HG02852 (cell line): ENCODE measurements at regions not wholly inside any gene's neighbourhood (a gene's known extent, or its start where the extent isn't known, plus 50 kb on each side); places are given as distances from the start of the nearest gene placed in this dataset.
"Not testable (repeated sequence)": the region's sequence is repeated elsewhere in the genome, so short reads cannot be mapped to it uniquely, and the experiment has no call there.

Experiments used
- ATAC-seq: cut with Tn5 transposase; IDR thresholded peaks from one replicate; pipeline ENCODE4 v1.9.1; 2021; ENCODE audit warnings: mild to moderate bottlenecking, moderate library complexity; ENCODE audit not compliant: unreplicated experiment

- no peak for ATAC-seq
Measured at GRCh38 chr5:106640511-106640910, 1030.2 kb downstream of the EFNA5 start.

- ATAC-seq: no peak
Measured at GRCh38 chr5:106639488-106639887, 1031.2 kb downstream of the EFNA5 start.

GRCh38 chr5:106637275-106637674, 1033.5 kb downstream of the EFNA5 start:
- no peak for ATAC-seq

GRCh38 chr5:106634375-106634774, 1036.4 kb downstream of the EFNA5 start:
- no peak for ATAC-seq

GRCh38 chr5:106633825-106634224, 1036.9 kb downstream of the EFNA5 start:
- no peak for ATAC-seq

- not testable (repeated sequence) for ATAC-seq
Measured at GRCh38 chr5:106628456-106628855, 1042.3 kb downstream of the EFNA5 start.

- no peak for ATAC-seq
Measured at GRCh38 chr5:106610041-106610440, 1060.7 kb downstream of the EFNA5 start.

GRCh38 chr5:106601620-106602019, 1069.1 kb downstream of the EFNA5 start:
- peak; percentile 82 for ATAC-seq

- ATAC-seq: no peak
Measured at GRCh38 chr5:106600803-106601202, 1069.9 kb downstream of the EFNA5 start.

- ATAC-seq: no peak
Measured at GRCh38 chr5:106595864-106596263, 1074.9 kb downstream of the EFNA5 start.

- no peak for ATAC-seq
Measured at GRCh38 chr5:106584268-106584667, 1086.5 kb downstream of the EFNA5 start.

- no peak for ATAC-seq
Measured at GRCh38 chr5:106578736-106579135, 1092.0 kb downstream of the EFNA5 start.

GRCh38 chr5:106574820-106575219, 1095.9 kb downstream of the EFNA5 start:
- ATAC-seq: no peak

- ATAC-seq: no peak
Measured at GRCh38 chr5:106566031-106566430, 1104.7 kb downstream of the EFNA5 start.

GRCh38 chr5:106545325-106545724, 1125.4 kb downstream of the EFNA5 start:
- ATAC-seq: no peak

GRCh38 chr5:106543330-106543729, 1127.4 kb downstream of the EFNA5 start:
- no peak for ATAC-seq

GRCh38 chr5:106530150-106530549, 1140.6 kb downstream of the EFNA5 start:
- no peak for ATAC-seq

- ATAC-seq: no peak
Measured at GRCh38 chr5:106525438-106525837, 1145.3 kb downstream of the EFNA5 start.

GRCh38 chr5:106523852-106524251, 1146.9 kb downstream of the EFNA5 start:
- ATAC-seq: no peak

GRCh38 chr5:106522296-106522695, 1148.4 kb downstream of the EFNA5 start:
- ATAC-seq: no peak

GRCh38 chr5:106521701-106522100, 1149.0 kb downstream of the EFNA5 start:
- ATAC-seq: no peak

- ATAC-seq: no peak
Measured at GRCh38 chr5:106510321-106510720, 1160.4 kb downstream of the EFNA5 start.

GRCh38 chr5:106508894-106509293, 1161.8 kb downstream of the EFNA5 start:
- ATAC-seq: no peak

- no peak for ATAC-seq
Measured at GRCh38 chr5:106493910-106494309, 1176.8 kb downstream of the EFNA5 start.
